Urinary bladder (tissue), 3 donors: ENCODE measurements at regions not wholly inside any gene's neighbourhood (a gene's known extent, or its start where the extent isn't known, plus 50 kb on each side); places are given as distances from the start of the nearest gene placed in this dataset.

ENCODE experiments used
- DNase-seq: peaks from one replicate; pipeline ENCODE4 v3.0.0-alpha.2; 2015; ENCODE audit errors: extremely low spot score
- H3K27ac ChIP-seq: one replicate; pipeline ENCODE4 v1.5.1; 2013; ENCODE audit warnings: low read depth, mild to moderate bottlenecking, moderate library complexity
- H3K36me3 ChIP-seq: one replicate; pipeline ENCODE4 v1.6.1; 2013; ENCODE audit warnings: mild to moderate bottlenecking, moderate library complexity; ENCODE audit not compliant: insufficient read depth
- H3K4me1 ChIP-seq: one replicate; pipeline ENCODE4 v1.6.1; 2013; ENCODE audit warnings: mild to moderate bottlenecking, moderate library complexity; ENCODE audit not compliant: insufficient read depth
- H3K4me3 ChIP-seq: one replicate; pipeline ENCODE4 v1.5.1; 2013; ENCODE audit warnings: low read depth, low read length
- WGBS: extraction: QIAGEN DNeasy Blood & Tissue Kit; methylation state at CpG from one replicate; pipeline ENCODE4 v1.1.7; 2013; 5-methylcytosine and 5-hydroxymethylcytosine counted together
- donor health status: healthy with polysubstance abuse.
- donor health status: healthy.

DNA sequence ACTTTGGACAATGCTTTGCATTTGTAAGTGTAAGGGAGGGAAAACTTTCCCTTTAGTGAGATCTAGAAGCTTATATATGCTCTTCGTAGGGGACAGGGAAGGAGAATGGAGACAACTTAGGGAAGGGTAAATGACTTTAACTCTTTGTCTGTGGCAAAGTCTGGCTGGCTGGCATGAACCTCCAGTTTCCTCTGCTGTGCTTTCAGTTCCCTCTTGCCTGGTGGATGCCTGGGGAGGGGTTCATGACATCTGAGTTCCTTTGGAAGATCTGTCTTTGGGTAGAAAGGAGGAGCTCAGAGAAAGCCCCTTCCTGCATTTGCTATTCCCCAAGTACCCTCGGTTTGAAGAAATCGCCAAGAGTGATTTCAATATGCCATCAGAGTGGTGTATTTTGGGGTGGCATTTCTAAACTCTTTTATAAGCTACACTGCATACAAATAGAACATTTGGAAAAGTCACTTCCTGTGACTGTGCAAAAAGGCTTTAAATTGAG, 143.6 kb downstream of the VAPA start:
- Histone ChIP-seq H3K27ac (peak overlapping the region; percentile 2), H3K4me3 (no peak overlapping the region), H3K4me1 (no peaks in the 10 kb centered on the region), H3K36me3 (no peaks in the 10 kb centered on the region)
- WGBS = 84% methylated on average over 3 of the region's 3 CpGs
- no peak for DNase-seq

DNA sequence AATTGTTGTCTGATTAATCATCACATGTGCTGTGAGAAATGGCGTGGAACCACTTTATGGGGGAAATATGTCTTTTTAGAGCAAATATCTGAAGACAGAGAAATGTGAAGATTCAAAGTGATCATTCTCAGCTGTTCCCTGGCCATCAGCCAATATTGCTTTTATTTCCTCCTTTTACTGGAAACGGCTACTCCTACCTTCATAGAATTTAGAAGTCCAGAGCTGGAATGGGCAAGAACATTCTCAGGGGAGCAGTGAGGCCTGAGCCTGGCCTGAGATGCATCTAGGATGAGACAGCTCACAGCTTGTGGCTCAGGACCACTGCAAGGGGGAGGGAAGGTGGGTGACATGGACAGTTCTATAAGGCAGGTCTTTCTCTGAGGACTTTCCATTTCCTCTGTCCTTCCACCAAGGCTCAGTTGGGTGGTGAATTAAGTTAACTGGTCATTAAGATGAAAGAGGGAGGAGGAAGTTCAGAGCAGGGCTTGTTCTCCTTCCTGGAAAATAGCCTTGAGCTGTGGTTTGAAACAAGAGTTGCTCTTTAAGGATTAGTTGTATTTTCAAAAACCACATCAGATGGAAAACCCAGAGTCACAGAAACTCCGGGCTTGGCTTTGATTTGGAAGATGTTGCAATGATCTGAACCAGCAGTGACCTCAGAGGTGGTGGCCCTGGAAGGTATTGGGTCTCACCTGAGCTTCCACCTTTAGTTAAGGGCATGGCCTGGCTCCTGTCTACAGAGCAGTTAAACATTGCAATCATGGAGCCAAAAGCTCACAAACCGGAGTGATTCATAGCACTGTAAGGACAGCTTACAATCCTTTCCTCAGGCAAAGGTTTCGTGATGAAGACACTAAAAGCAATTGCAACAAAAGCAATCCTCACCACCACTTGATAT, 144.3 kb downstream of the VAPA start:
- no peak for DNase-seq
- Histone ChIP-seq H3K4me1 (no peaks in the 10 kb centered on the region), H3K4me3 (no peak overlapping the region), H3K27ac (peak overlapping the region; percentile 31), H3K36me3 (no peaks in the 10 kb centered on the region)
- 57% methylated on average over 5 of the region's 5 CpGs for WGBS

DNA sequence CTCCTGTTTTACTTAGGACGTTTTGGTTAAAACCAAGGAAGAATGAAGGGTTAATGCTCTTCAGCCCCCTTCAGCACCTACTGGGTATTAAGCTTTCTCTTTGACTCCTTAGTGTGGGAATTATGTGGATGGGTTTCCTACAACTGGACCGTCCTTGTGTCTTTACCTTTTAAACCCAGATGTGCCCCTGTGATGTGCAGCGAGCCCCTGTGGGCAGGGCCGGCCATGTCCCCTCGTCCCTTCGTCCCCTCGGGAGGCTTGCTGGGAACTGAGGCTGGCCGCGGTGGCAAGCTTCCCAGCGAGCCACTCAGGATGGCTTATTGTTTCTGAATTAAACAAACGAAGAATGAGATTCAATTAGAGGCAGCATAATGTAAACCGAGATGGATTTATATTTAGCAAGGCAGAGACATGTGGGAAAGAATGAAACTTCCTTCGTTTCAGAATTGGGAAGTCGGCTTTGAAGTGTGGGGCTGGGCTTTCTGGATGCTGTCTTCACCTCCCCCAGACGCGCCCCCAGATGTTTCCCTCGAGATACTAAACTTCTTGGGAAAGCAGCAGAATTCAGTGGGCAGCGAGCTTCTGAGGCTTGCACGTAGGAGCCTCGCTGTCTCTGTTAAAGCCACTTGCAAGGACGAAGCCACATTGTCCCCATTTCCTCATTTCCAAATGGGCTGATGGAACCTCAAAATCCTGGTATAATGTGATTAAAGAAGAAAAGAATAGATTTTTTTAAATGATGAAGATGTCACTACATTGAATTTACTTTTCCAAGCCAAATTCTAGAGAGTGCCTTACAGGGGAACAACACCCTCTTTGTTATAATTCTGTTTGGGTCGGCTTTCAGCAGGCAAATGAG, 146.0 kb downstream of the VAPA start:
- H3K4me1 ChIP-seq = no peaks in the 10 kb centered on the region
- no peaks in the 10 kb centered on the region for H3K36me3 ChIP-seq
- 44% methylated on average over 22 of the region's 22 CpGs for WGBS

DNA sequence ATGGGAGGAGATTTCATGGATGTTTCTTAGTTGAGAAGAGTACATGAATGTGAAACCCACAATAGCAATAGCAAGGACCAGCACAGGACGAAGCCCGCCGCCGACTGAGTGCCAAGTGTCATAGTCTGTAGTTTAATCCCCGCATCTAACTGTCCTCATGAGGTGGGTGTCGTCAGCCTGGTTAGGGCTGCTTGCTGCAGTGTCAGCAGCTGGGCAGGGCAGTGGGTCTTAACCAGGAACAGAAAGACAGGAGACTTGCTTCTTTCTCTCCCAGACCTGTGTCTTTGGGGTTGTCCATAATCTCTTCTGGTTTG, 146.6 kb downstream of the VAPA start:
- H3K4me1 ChIP-seq = no peaks in the 10 kb centered on the region
- H3K36me3 ChIP-seq = no peaks in the 10 kb centered on the region
- no peak overlapping the region for H3K27ac ChIP-seq
- H3K4me3 ChIP-seq = no peak overlapping the region
- WGBS = 82% methylated on average over 6 of the region's 6 CpGs
- DNase-seq = no peak

More for the DNA sequence above, 146.0 kb downstream of the VAPA start:
- H3K4me3 ChIP-seq = no peak overlapping the region
- no peak for DNase-seq
- no peak overlapping the region for H3K27ac ChIP-seq

DNA sequence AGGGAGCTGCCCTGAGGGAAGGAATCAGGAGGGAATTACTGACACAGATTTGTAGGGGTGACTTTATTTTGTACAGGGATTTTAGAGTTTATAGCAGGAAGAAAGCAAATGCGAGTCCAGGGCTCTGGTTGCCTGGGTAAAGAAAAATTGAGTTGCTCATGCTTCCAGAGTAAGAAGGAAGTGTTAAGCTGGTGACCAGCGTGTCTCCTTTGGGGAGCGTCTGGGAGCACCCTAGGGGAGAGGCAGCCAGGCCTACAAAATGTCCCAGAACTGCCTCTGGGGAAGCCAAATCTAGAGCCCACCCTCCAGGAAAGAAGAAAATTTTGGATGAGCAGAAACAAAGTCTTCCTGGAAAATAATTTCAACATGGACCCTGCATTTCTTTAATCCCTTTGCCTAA, 147.0 kb downstream of the VAPA start:
- 86% methylated on average over 3 of the region's 3 CpGs for WGBS
- Histone ChIP-seq H3K4me3 (no peak overlapping the region), H3K36me3 (no peaks in the 10 kb centered on the region), H3K27ac (no peak overlapping the region), H3K4me1 (no peaks in the 10 kb centered on the region)
- no peak for DNase-seq

DNA sequence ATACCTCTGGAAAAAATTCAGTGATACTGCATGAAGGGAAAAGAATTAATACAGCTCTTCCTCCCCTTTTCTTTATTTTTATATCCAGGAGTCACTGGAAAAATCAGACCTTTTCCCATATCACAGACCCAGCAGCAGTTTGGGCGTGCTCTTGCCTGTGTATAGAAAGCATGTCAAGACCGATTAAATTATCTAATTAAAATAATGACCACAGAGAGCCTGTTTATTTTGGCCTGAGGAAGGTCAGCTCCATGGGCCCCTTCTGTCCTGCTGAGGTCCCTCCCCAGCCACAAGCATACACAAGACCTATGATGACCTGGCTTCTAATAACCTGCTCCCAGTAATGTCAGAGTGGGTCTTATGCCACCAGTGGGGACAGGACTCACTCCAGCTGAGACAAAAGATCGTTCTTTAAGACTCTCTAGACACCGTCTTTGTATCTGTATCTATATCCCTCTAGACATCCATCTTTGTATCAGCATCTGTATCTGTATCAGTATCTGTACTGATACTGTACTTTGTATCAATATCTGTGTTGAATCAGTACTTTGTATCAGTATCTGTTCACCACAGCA, 147.8 kb downstream of the VAPA start:
- 72% methylated on average over 4 of the region's 4 CpGs for WGBS
- H3K4me1 ChIP-seq = no peaks in the 10 kb centered on the region
- H3K4me3 ChIP-seq = no peak overlapping the region

DNA sequence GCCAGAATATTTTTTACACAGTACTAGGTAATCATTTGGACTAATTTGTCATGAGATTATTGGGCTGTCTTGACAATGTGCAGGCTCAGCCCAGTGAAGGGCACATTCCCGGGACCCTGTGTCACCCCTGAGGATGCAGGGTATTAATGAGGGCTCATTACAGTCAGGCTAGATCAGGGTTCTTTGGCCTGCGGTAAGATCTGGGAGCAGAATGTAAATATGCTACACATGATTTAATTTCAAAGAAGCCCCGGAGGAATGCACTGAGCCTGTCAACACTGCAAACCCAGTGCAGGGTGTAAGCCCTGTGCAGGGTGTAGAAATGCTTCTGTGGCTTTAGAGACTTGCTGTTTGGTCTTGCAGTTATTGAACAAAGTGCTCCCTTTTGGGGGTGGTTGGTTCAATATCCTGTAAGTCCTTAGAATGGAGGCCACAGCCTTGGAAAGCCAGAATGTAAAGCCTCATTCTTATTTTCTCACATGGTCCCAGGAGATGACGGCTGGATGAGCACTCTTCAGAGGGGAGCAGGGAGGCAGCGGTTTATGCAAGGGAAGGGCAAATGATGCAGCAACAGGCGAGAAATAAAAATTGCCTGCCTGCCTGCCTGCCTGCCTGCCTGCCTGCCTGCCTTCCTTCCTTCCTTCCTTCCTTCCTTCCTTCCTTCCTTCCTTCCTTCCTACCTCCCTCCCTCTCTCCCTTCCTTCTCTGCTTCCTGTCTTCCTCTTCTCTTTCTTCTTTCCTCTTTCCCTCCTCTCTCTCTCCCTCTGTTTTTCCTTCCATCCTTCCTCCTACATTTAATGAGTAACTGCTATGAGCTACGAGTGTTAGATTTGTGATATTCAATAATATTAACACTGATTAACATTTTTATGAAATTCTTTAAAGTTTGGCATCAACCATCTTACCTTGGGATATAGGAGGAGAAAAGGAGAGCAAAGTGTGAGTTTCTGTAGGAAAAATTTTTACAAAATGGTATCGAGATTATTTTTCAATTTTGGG, 148.8 kb downstream of the VAPA start:
- no peaks in the 10 kb centered on the region for H3K4me1 ChIP-seq
- WGBS = 63% methylated on average over 8 of the region's 8 CpGs
- H3K36me3 ChIP-seq = no peaks in the 10 kb centered on the region
- no peak overlapping the region for H3K4me3 ChIP-seq
- no peak for DNase-seq
- no peak overlapping the region for H3K27ac ChIP-seq

More for the DNA sequence above, 147.8 kb downstream of the VAPA start:
- no peak for DNase-seq
- Histone ChIP-seq H3K36me3 (no peaks in the 10 kb centered on the region), H3K27ac (no peak overlapping the region)

DNA sequence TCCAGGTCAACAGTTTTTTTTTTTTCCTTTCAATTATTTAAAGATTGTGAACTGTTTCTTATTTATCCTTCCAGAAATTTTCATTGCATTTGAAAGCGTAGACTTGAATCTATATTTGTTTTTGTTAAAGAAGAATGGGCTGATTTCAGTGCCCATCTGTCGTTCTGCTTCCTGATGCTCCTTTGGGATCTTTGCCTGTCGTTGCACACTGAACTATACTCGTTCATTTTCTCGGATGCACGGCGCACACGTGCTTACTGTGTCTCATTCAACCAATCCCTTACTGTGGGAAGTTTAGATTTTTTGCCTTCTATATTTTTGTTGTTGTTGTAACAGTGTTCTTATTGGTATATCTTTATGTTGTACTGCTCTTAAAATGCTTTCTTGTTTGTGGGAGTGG, 149.7 kb downstream of the VAPA start:
- Histone ChIP-seq H3K4me3 (no peak overlapping the region), H3K27ac (no peak overlapping the region), H3K36me3 (no peaks in the 10 kb centered on the region), H3K4me1 (no peaks in the 10 kb centered on the region)
- 95% methylated on average over 8 of the region's 8 CpGs for WGBS
- DNase-seq = no peak

DNA sequence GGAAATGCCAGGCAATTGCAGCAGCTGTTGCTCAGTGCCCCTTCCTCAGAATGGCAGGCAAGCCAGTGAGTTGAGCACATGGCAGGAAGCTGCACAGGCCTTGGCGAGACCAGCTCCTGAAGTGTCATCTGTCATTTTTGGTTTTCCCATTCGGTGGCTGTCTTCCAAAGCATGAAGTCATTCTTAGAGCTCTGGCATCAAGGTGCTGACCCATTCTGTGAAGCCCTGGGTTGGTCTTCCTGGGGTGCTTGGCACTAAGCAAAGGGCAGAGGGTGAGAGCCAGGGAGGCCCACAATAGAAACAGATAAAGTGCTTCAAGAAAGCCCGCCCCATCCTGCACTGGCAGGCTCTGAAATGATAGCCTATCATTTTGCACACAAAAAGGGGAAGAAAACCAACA, 150.5 kb downstream of the VAPA start:
- 99% methylated on average over 3 of the region's 3 CpGs for WGBS
- Histone ChIP-seq H3K4me3 (no peak overlapping the region), H3K36me3 (no peaks in the 10 kb centered on the region), H3K4me1 (no peaks in the 10 kb centered on the region), H3K27ac (no peak overlapping the region)
- no peak for DNase-seq

DNA sequence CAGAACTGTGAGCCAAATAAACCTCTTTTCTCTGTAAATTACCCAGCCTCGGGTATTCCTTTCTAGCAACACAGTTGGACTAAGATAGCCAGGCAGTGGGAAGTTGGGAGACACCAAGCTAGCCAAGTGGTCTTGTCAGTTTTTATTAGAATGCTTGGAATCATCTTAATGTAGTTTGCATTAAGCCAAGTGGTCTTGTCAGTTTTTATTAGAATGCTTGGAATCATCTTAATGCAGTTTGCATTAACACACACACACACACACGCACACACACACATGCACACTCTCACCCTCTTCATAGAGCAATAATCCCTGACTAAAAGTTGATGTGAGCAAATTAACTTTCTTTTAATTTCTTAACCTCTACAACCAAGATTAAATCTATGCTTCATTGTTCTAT, 151.5 kb downstream of the VAPA start:
- Histone ChIP-seq H3K4me3 (no peak overlapping the region), H3K27ac (no peak overlapping the region), H3K4me1 (no peaks in the 10 kb centered on the region), H3K36me3 (no peaks in the 10 kb centered on the region)
- 89% methylated on average over 2 of the region's 2 CpGs for WGBS
- DNase-seq = no peak

DNA sequence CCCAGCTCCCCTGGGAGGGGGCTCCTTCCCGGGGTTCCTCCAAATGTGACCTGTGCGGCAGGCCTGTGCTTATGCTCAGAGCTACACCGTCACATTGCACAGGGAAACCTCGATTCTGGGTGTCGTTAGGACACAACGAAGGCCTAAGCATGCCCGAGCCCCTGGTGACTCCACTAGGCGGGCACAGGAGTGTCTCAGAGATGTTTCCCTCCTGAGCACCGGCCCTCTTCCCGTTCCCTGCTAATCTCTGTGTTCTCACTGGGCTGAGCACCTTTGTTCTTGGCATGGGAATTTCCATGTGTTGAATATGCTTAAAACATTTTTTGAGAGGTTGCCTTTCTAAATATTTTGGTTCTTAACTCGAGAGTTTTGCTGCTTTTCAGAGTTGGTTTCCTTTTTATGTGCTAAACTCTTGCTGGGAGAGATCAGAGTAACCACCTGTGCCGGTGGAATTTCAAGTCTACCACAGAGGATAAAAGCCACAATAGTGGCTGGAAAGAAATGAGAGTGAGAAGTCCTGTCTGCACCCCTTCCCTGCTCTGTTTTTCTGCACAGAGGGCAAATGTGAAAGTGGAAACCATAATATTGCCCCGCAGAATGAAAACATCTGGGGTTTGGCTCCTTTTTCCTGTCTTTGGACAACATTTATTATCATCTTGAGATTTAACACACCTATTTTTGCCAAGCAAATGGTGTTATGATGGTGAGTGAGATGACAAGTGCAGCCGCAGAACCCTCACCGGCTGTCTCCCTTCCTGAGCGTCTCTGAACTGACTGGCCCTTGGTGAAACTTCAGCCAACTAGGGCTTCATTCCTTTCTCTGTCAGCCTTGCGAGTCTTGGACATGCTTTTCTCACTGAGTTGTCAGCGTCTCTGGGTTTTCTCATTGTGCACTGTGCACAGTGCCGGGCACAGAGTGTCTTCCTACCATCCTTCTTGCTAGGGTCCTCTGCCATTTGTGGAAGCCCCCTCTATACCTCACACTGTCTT, 154.1 kb downstream of the VAPA start:
- 71% methylated on average over 19 of the region's 19 CpGs for WGBS
- no peaks in the 10 kb centered on the region for H3K36me3 ChIP-seq
- no peaks in the 10 kb centered on the region for H3K4me1 ChIP-seq
- no peak for DNase-seq
- H3K4me3 ChIP-seq = no peak overlapping the region
- no peak overlapping the region for H3K27ac ChIP-seq
